Endothelial cell of umbilical vein (primary cell): ENCODE measurements at regions not wholly inside any gene's neighbourhood (a gene's known extent, or its start where the extent isn't known, plus 50 kb on each side); places are given as distances from the start of the nearest gene placed in this dataset.

Experiments
- BruUV-seq: library from RNA; stranded (reverse); fragments of 400-500 nt; replicated peaks from 2 replicates; lab custom pipeline; 2021; lab: Mats Ljungman, UMichigan
- CTCF ChIA-PET: fragments of 300-600, 350-600 bp; sonication (Branson Sonifier 250); formaldehyde crosslinking; loops from one replicate; lab custom pipeline; 2021; ENCODE audit warnings: antibody characterized with exemption, inconsistent platforms; lab: Charles Lee
- POLR2A ChIA-PET: fragments of 300-600, 350-600 bp; sonication (Branson Sonifier 250); formaldehyde crosslinking; loops from one replicate; lab custom pipeline; 2021; ENCODE audit warnings: antibody characterized with exemption, inconsistent platforms; lab: Charles Lee
- DNase-seq: peaks from one replicate; pipeline ENCODE4 v3.0.0-alpha.2; 2011; ENCODE audit warnings: low read depth, low spot score
- FAIRE-seq: peaks from 2 replicates; lab custom pipeline; 2011; peaks lifted over from hg19 to GRCh38; lab: Jason Lieb, UNC
- H2AFZ ChIP-seq: 2 replicates; pipeline ENCODE4 v1.6.0; 2012; ENCODE audit warnings: low read depth, low read length, control low read depth, inconsistent platforms
- H3K27ac ChIP-seq: 2 replicates; pipeline ENCODE4 v1.5.1; 2011; ENCODE audit warnings: low read depth, mild to moderate bottlenecking, control low read depth, low read length, moderate library complexity; ENCODE audit not compliant: insufficient read depth
- H3K27me3 ChIP-seq, 2 experiments: 2 replicates each; pipeline versions ENCODE4 v1.6.0 to v1.6.1; 2011; ENCODE audit warnings: low read length in 2 of 2, mixed read lengths in 1 of 2; ENCODE audit not compliant: control insufficient read depth in 2 of 2, insufficient read depth in 2 of 2
- H3K36me3 ChIP-seq, 2 experiments: 2 replicates in 1 of 2; 3 replicates in 1 of 2; pipeline ENCODE4 v1.5.1; 2011; ENCODE audit warnings: low read length in 2 of 2, mild to moderate bottlenecking in 1 of 2, moderate library complexity in 1 of 2; ENCODE audit not compliant: control insufficient read depth in 2 of 2, insufficient read depth in 2 of 2; ENCODE audit errors: extremely low read depth in 1 of 2
- H3K4me1 ChIP-seq: 3 replicates; pipeline ENCODE4 v1.5.1; 2011; ENCODE audit warnings: mild to moderate bottlenecking, low read length; ENCODE audit not compliant: control insufficient read depth, insufficient read depth; ENCODE audit errors: extremely low read depth
- H3K4me2 ChIP-seq: 2 replicates; pipeline ENCODE4 v1.6.1; 2011; ENCODE audit warnings: low read length, control low read depth, mixed read lengths; ENCODE audit not compliant: insufficient read depth
- H3K4me3 ChIP-seq, 3 experiments: fragments of 200-600 bp in 1 of 3; sonication (generic), shearing (Covaris generic) in 1 of 3; replicated peaks in 1 of 3; 2 replicates each; pipeline ENCODE4 v1.5.1; 2011 to 2016; ENCODE audit warnings: control low read depth in 3 of 3, low read length in 3 of 3, mild to moderate bottlenecking in 2 of 3, inconsistent platforms in 1 of 3, low read depth in 1 of 3, moderate library complexity in 1 of 3; ENCODE audit not compliant: insufficient read depth in 1 of 3
- H3K79me2 ChIP-seq: 2 replicates; pipeline ENCODE4 v1.6.0; 2012; ENCODE audit warnings: low read length, inconsistent platforms; ENCODE audit not compliant: control insufficient read depth, insufficient read depth
- H3K9ac ChIP-seq: replicated peaks from 2 replicates; pipeline ENCODE3; 2011; ENCODE audit warnings: low read length, control low read depth; ENCODE audit not compliant: insufficient read depth; ENCODE audit errors: extremely low read depth
- H3K9me1 ChIP-seq: replicated peaks from 3 replicates; pipeline ENCODE4 v1.6.0; 2011; ENCODE audit warnings: mild to moderate bottlenecking, low read length; ENCODE audit not compliant: control insufficient read depth, insufficient read depth; ENCODE audit errors: extremely low read depth
- H3K9me3 ChIP-seq: replicated peaks from 2 replicates; pipeline ENCODE4 v1.5.1; 2012; ENCODE audit warnings: low read length, inconsistent platforms; ENCODE audit not compliant: control insufficient read depth, insufficient read depth
- H4K20me1 ChIP-seq: replicated peaks from 2 replicates; pipeline ENCODE3; 2011; ENCODE audit warnings: mild to moderate bottlenecking, low read length; ENCODE audit not compliant: control insufficient read depth, insufficient read depth; ENCODE audit errors: extremely low read depth
- EZH2 ChIP-seq: IDR thresholded peaks from 2 replicates; pipeline ENCODE4 v1.6.1; 2012; ENCODE audit warnings: borderline replicate concordance, low read depth, mild to moderate bottlenecking, moderate library complexity, low read length, inconsistent platforms; ENCODE audit not compliant: severe bottlenecking
- FOS ChIP-seq: IDR thresholded peaks from 2 replicates; pipeline ENCODE4 v1.6.1; 2011; ENCODE audit warnings: mild to moderate bottlenecking, low read length, moderate library complexity, borderline replicate concordance; ENCODE audit not compliant: insufficient read depth
- GATA2 ChIP-seq: IDR thresholded peaks from 2 replicates; pipeline ENCODE4 v1.7.0; 2011; ENCODE audit warnings: low read depth, mild to moderate bottlenecking, moderate library complexity, mixed read lengths, low read length; ENCODE audit not compliant: insufficient read length, insufficient read depth
- JUN ChIP-seq: IDR thresholded peaks from 2 replicates; pipeline ENCODE4 v1.6.1; 2011; ENCODE audit warnings: borderline replicate concordance, low read depth; ENCODE audit not compliant: insufficient read length, insufficient read depth
- MAX ChIP-seq: IDR thresholded peaks from 2 replicates; pipeline ENCODE4 v1.6.1; 2011; ENCODE audit not compliant: insufficient read depth, insufficient read length
- MYC ChIP-seq: IDR thresholded peaks from one replicate; pipeline ENCODE4 v1.6.1; 2011; ENCODE audit warnings: mild to moderate bottlenecking, low read depth, low read length
- POLR2A ChIP-seq: IDR thresholded peaks from 2 replicates; pipeline ENCODE4 v1.6.1; 2012; ENCODE audit warnings: low read depth, mild to moderate bottlenecking, control low read depth, low read length
- POLR2AphosphoS5 ChIP-seq: IDR thresholded peaks from 2 replicates; pipeline ENCODE4 v1.6.1; 2012; ENCODE audit warnings: low read depth, mild to moderate bottlenecking, control low read depth, low read length, moderate library complexity; ENCODE audit not compliant: insufficient read depth
- dilution Hi-C: fragments of 300-500 bp; cut with MboI; formaldehyde crosslinking; loops from one replicate; pipeline ENCODE4 v1.15.0; 2019; ENCODE audit warnings: low sequenced_read_pairs; ENCODE audit not compliant: extremely low pct_ligation_motif_present
- intact Hi-C: fragments of 100-400 bp; cut with micrococcal nuclease; formaldehyde crosslinking; loops from one replicate; pipeline ENCODE4 v1.10.0; 2022
- TF ChIP-seq, protein P1 (sequence below), 2 donors: IDR thresholded peaks; 1 replicate in 1 of 2; 2 replicates in 1 of 2; pipeline ENCODE4 v1.5.1; 2011; ENCODE audit warnings: low read length in 2 of 2, mild to moderate bottlenecking in 2 of 2, moderate library complexity in 2 of 2, control low read depth in 1 of 2, inconsistent platforms in 1 of 2, low read depth in 1 of 2; ENCODE audit not compliant: insufficient read depth in 1 of 2; ENCODE audit errors: extremely low read depth in 1 of 2

DNA sequence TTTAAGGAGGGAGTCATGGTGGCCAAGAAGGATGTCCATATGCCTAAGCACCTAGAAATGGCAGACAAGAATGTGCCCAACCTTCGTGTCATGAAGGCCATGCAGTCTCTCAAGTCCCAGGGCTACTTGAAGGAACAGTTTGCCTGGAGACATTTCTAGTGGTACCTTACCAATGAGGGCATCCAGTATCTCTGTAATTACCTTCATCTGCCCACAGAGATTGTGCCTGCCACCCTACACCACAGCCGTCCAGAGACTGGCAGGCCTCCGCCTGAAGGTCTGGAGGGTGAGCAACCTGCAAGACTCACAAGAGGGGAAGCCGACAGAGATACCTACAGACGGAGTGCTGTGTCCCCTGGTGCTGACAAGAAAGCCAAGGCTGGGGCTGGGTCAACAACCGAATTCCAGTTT is 115.0 kb downstream of the HFE start:
- H3K9ac ChIP-seq = no peak overlapping the region
- no peak overlapping the region for H3K27ac ChIP-seq
- no TSS peak for BruUV-seq
- DNase-seq = no peak
- POLR2A ChIA-PET = no interaction called here
- no peak overlapping the region for H3K4me3 ChIP-seq
- no peaks in the 10 kb centered on the region for H3K36me3 ChIP-seq
- peaks cover 27% of the 10 kb centered on the region for H3K4me1 ChIP-seq
- no peak overlapping the region for H3K4me2 ChIP-seq
- H4K20me1 ChIP-seq = no peaks in the 10 kb centered on the region
- no peak overlapping the region for H2AFZ ChIP-seq
- intact Hi-C loops = no loop called here
- H3K9me1 ChIP-seq = no peaks in the 10 kb centered on the region
- TF ChIP-seq JUN (no peak), MAX (no peak), EZH2 (no peak), POLR2AphosphoS5 (no peak), GATA2 (no peak), POLR2A (no peak), FOS (no peak), MYC (no peak)
- TF ChIP-seq, protein P1, sequence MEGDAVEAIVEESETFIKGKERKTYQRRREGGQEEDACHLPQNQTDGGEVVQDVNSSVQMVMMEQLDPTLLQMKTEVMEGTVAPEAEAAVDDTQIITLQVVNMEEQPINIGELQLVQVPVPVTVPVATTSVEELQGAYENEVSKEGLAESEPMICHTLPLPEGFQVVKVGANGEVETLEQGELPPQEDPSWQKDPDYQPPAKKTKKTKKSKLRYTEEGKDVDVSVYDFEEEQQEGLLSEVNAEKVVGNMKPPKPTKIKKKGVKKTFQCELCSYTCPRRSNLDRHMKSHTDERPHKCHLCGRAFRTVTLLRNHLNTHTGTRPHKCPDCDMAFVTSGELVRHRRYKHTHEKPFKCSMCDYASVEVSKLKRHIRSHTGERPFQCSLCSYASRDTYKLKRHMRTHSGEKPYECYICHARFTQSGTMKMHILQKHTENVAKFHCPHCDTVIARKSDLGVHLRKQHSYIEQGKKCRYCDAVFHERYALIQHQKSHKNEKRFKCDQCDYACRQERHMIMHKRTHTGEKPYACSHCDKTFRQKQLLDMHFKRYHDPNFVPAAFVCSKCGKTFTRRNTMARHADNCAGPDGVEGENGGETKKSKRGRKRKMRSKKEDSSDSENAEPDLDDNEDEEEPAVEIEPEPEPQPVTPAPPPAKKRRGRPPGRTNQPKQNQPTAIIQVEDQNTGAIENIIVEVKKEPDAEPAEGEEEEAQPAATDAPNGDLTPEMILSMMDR (IDR thresholded peaks at IDR 0.05; ENCODE audit: extremely low read depth in 1 of 2, insufficient read depth in 1 of 2, low read depth in 1 of 2, low read length in 2 of 2) = no peak
- no peak for FAIRE-seq
- H3K9me3 ChIP-seq = no peaks in the 10 kb centered on the region
- H3K79me2 ChIP-seq = no peaks in the 10 kb centered on the region
- H3K27me3 ChIP-seq = no peaks in the 10 kb centered on the region
- CTCF ChIA-PET = no interaction called here
- dilution Hi-C loops = no loop called here
